HepG2 (cell line): ENCODE measurements at regions not wholly inside any gene's neighbourhood (a gene's known extent, or its start where the extent isn't known, plus 50 kb on each side); places are given as distances from the start of the nearest gene placed in this dataset.

Experiments
- ELF4 ChIP-seq: sonication (generic); formaldehyde crosslinking; IDR thresholded peaks from 2 replicates; pipeline ENCODE4 v1.5.0; 2020; ENCODE audit warnings: missing genetic modification reagents, mild to moderate bottlenecking, moderate library complexity, borderline replicate concordance
- FOXK2 ChIP-seq: fragments of 450-650 bp; IDR thresholded peaks from 2 replicates; pipeline ENCODE4 v1.6.1; 2016
- IKZF4 ChIP-seq: sonication (generic); formaldehyde crosslinking; IDR thresholded peaks from 2 replicates; pipeline ENCODE4 v1.5.1; 2020; ENCODE audit warnings: borderline replicate concordance, mild to moderate bottlenecking, low read depth, missing genetic modification reagents; ENCODE audit errors: not compliant biosample characterization
- NCOA2 ChIP-seq: sonication (generic); formaldehyde crosslinking; IDR thresholded peaks from 2 replicates; pipeline ENCODE4 v1.8.0; 2022; ENCODE audit warnings: inconsistent platforms
- POLR2AphosphoS2 ChIP-seq: IDR thresholded peaks from 2 replicates; pipeline ENCODE4 v1.6.1; 2011; ENCODE audit warnings: low read depth, low read length, improper control_type of control experiment
- POLR2AphosphoS5 ChIP-seq: IDR thresholded peaks from 2 replicates; pipeline ENCODE4 v1.6.1; 2012; ENCODE audit warnings: low read depth, low read length
- PPARG ChIP-seq: conservative IDR thresholded peaks from 2 replicates; pipeline ENCODE4 v1.6.1; 2016; ENCODE audit warnings: missing biosample characterization, missing genetic modification reagents
- TSC22D2 ChIP-seq: sonication (generic); formaldehyde crosslinking; IDR thresholded peaks from 2 replicates; pipeline ENCODE4 v1.5.1; 2020; ENCODE audit warnings: missing genetic modification reagents, mild to moderate bottlenecking, borderline replicate concordance
- ZC3H4 ChIP-seq: sonication (generic); formaldehyde crosslinking; IDR thresholded peaks from 2 replicates; pipeline ENCODE4 v1.4.0; 2020; ENCODE audit warnings: missing genetic modification reagents, borderline replicate concordance
- ZFAT ChIP-seq: sonication (generic); formaldehyde crosslinking; conservative IDR thresholded peaks from 2 replicates; pipeline ENCODE4 v1.8.1; 2023; ENCODE audit warnings: missing genetic modification reagents, inconsistent platforms
- ZNF331 ChIP-seq: sonication (generic); formaldehyde crosslinking; IDR thresholded peaks from 2 replicates; pipeline ENCODE4 v1.4.0; 2020; ENCODE audit warnings: missing genetic modification reagents
- ZNF619 ChIP-seq: sonication (generic); formaldehyde crosslinking; IDR thresholded peaks from 2 replicates; pipeline ENCODE4 v1.4.0; 2020; ENCODE audit warnings: mild to moderate bottlenecking, missing genetic modification reagents
- ZNF790 ChIP-seq: sonication (generic); formaldehyde crosslinking; IDR thresholded peaks from 2 replicates; pipeline ENCODE4 v1.8.0; 2022; ENCODE audit warnings: missing genetic modification reagents, mild to moderate bottlenecking, borderline replicate concordance
- TF ChIP-seq, protein P1 (sequence below): sonication (generic); formaldehyde crosslinking; conservative IDR thresholded peaks from 2 replicates; pipeline ENCODE4 v1.4.0; 2020; ENCODE audit warnings: missing genetic modification reagents
- TF ChIP-seq, protein P2 (sequence below): sonication (generic); formaldehyde crosslinking; conservative IDR thresholded peaks from 2 replicates; pipeline ENCODE4 v1.8.0; 2022; ENCODE audit warnings: low read depth, missing genetic modification reagents
- TF ChIP-seq, protein P3 (sequence below): sonication (generic); formaldehyde crosslinking; IDR thresholded peaks from 2 replicates; pipeline ENCODE4 v1.4.0; 2020; ENCODE audit warnings: mild to moderate bottlenecking, missing genetic modification reagents
- TF ChIP-seq, protein P4 (sequence below): sonication (generic); formaldehyde crosslinking; IDR thresholded peaks from 2 replicates; pipeline ENCODE4 v1.4.0; 2020; ENCODE audit warnings: missing genetic modification reagents
- TF ChIP-seq, protein P5 (sequence below): sonication (generic); formaldehyde crosslinking; IDR thresholded peaks from 2 replicates; pipeline ENCODE4 v1.5.1; 2020; ENCODE audit warnings: mild to moderate bottlenecking, missing genetic modification reagents, moderate library complexity
- TF ChIP-seq, protein P6 (sequence below): sonication (generic); formaldehyde crosslinking; IDR thresholded peaks from 2 replicates; pipeline ENCODE4 v1.5.1; 2020; ENCODE audit warnings: mild to moderate bottlenecking, missing genetic modification reagents, borderline replicate concordance

DNA sequence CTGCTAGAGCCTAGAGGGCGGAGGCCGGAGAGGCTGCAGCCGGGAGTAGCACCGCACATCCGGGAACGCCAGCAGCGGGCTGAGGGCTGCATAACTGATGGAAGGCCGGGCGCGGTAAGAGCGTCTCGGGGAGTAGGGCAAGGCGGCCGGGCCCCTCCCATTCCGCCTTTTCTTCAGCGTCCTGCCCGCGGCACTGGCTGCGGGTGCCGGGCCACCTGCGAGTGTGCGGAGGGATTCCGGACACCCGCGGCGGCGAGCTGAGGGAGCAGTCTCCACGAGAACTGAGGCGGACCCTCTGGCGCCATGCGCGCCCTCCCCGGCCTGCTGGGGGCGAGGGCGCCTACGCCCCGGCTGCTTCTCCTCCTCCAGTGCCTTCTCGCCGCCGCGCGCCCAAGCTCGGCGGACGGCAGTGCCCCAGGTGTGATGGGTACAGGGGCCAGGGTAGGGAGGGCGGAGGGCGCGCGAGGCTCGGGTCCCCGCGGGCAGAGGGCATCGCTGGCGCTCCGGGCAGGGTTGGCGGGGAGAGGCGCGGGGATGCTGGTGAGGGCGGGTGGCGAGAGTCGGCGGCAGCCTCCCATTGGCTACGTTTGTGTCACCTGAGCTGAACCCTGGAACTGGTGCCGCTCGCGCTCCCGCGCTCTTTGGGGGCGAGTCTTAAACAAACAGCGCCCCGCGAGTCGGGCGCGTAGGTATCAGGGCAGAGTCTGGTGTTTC is 334.4 kb downstream of the SRGAP2C start (continued):
- TF ChIP-seq ZNF619 (CRISPR knock-in tag): 0 out of 2 replicates have a peak, but pooled peaks have one; percentile 68
- TF ChIP-seq IKZF4 (CRISPR knock-in tag): peak; percentile 66
- TF ChIP-seq TSC22D2 (CRISPR knock-in tag): 0 out of 2 replicates have a peak, but pooled peaks have one; percentile 41
- TF ChIP-seq, protein P1, sequence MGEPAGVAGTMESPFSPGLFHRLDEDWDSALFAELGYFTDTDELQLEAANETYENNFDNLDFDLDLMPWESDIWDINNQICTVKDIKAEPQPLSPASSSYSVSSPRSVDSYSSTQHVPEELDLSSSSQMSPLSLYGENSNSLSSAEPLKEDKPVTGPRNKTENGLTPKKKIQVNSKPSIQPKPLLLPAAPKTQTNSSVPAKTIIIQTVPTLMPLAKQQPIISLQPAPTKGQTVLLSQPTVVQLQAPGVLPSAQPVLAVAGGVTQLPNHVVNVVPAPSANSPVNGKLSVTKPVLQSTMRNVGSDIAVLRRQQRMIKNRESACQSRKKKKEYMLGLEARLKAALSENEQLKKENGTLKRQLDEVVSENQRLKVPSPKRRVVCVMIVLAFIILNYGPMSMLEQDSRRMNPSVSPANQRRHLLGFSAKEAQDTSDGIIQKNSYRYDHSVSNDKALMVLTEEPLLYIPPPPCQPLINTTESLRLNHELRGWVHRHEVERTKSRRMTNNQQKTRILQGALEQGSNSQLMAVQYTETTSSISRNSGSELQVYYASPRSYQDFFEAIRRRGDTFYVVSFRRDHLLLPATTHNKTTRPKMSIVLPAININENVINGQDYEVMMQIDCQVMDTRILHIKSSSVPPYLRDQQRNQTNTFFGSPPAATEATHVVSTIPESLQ (CRISPR knock-in tag): no peak
- TF ChIP-seq, protein P2, sequence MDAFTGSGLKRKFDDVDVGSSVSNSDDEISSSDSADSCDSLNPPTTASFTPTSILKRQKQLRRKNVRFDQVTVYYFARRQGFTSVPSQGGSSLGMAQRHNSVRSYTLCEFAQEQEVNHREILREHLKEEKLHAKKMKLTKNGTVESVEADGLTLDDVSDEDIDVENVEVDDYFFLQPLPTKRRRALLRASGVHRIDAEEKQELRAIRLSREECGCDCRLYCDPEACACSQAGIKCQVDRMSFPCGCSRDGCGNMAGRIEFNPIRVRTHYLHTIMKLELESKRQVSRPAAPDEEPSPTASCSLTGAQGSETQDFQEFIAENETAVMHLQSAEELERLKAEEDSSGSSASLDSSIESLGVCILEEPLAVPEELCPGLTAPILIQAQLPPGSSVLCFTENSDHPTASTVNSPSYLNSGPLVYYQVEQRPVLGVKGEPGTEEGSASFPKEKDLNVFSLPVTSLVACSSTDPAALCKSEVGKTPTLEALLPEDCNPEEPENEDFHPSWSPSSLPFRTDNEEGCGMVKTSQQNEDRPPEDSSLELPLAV (CRISPR knock-in tag): no peak
- TF ChIP-seq, protein P3, sequence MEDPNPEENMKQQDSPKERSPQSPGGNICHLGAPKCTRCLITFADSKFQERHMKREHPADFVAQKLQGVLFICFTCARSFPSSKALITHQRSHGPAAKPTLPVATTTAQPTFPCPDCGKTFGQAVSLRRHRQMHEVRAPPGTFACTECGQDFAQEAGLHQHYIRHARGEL: no peak
- TF ChIP-seq POLR2AphosphoS2: no peak
- TF ChIP-seq ZC3H4 (CRISPR knock-in tag): no peak; the same call in 1 of the 2 replicates
- TF ChIP-seq NCOA2 (CRISPR knock-in tag): peak; percentile 46; the same call in 1 of the 2 replicates
- TF ChIP-seq ZFAT (CRISPR knock-in tag): no peak
- TF ChIP-seq ZNF331 (CRISPR knock-in tag): no peak
- TF ChIP-seq, protein P4, sequence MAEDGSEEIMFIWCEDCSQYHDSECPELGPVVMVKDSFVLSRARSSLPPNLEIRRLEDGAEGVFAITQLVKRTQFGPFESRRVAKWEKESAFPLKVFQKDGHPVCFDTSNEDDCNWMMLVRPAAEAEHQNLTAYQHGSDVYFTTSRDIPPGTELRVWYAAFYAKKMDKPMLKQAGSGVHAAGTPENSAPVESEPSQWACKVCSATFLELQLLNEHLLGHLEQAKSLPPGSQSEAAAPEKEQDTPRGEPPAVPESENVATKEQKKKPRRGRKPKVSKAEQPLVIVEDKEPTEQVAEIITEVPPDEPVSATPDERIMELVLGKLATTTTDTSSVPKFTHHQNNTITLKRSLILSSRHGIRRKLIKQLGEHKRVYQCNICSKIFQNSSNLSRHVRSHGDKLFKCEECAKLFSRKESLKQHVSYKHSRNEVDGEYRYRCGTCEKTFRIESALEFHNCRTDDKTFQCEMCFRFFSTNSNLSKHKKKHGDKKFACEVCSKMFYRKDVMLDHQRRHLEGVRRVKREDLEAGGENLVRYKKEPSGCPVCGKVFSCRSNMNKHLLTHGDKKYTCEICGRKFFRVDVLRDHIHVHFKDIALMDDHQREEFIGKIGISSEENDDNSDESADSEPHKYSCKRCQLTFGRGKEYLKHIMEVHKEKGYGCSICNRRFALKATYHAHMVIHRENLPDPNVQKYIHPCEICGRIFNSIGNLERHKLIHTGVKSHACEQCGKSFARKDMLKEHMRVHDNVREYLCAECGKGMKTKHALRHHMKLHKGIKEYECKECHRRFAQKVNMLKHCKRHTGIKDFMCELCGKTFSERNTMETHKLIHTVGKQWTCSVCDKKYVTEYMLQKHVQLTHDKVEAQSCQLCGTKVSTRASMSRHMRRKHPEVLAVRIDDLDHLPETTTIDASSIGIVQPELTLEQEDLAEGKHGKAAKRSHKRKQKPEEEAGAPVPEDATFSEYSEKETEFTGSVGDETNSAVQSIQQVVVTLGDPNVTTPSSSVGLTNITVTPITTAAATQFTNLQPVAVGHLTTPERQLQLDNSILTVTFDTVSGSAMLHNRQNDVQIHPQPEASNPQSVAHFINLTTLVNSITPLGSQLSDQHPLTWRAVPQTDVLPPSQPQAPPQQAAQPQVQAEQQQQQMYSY (CRISPR knock-in tag): 0 out of 2 replicates have a peak, but pooled peaks have one; percentile 32
- peak; percentile 86; the same call in 1 of the 2 replicates for TF ChIP-seq ZNF790 (CRISPR knock-in tag)
- no peak for TF ChIP-seq FOXK2
- TF ChIP-seq ELF4 (CRISPR knock-in tag): peak; percentile 67; the same call in 1 of the 2 replicates
- TF ChIP-seq PPARG (CRISPR knock-in tag): no peak
- TF ChIP-seq, protein P5, sequence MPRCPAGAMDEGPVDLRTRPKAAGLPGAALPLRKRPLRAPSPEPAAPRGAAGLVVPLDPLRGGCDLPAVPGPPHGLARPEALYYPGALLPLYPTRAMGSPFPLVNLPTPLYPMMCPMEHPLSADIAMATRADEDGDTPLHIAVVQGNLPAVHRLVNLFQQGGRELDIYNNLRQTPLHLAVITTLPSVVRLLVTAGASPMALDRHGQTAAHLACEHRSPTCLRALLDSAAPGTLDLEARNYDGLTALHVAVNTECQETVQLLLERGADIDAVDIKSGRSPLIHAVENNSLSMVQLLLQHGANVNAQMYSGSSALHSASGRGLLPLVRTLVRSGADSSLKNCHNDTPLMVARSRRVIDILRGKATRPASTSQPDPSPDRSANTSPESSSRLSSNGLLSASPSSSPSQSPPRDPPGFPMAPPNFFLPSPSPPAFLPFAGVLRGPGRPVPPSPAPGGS (CRISPR knock-in tag): peak; percentile 37; the same call in 1 of the 2 replicates
- TF ChIP-seq, protein P6, sequence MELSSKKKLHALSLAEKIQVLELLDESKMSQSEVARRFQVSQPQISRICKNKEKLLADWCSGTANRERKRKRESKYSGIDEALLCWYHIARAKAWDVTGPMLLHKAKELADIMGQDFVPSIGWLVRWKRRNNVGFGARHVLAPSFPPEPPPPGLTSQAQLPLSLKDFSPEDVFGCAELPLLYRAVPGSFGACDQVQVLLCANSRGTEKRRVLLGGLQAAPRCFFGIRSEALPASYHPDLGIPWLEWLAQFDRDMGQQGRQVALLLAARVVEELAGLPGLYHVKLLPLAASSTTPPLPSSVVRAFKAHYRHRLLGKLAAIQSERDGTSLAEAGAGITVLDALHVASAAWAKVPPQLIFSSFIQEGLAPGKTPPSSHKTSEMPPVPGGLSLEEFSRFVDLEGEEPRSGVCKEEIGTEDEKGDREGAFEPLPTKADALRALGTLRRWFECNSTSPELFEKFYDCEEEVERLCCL: no peak
- TF ChIP-seq POLR2AphosphoS5: peak; percentile 57
